Neural cell (in vitro differentiated cells): ENCODE measurements at regions not wholly inside any gene's neighbourhood (a gene's known extent, or its start where the extent isn't known, plus 50 kb on each side); places are given as distances from the start of the nearest gene placed in this dataset.

Source experiments
- H2AFZ ChIP-seq: fragments of 200-600, 300-800 bp; sonication (generic), shearing (Covaris generic); 2 replicates; pipeline ENCODE4 v1.6.0; 2014; ENCODE audit warnings: low read depth, mild to moderate bottlenecking, antibody characterized with exemption, low read length, moderate library complexity
- H3F3A ChIP-seq: fragments of 200-600 bp; shearing (Covaris generic); 2 replicates; pipeline ENCODE4 v1.6.1; 2016; ENCODE audit warnings: mild to moderate bottlenecking, moderate library complexity, mixed read lengths, antibody characterized with exemption, low read length; ENCODE audit not compliant: insufficient read depth, poor library complexity, severe bottlenecking
- H3K27ac ChIP-seq: fragments of 200-600, 300-800 bp; sonication (generic), shearing (Covaris generic); 2 replicates; pipeline ENCODE4 v1.5.1; 2014; ENCODE audit warnings: mild to moderate bottlenecking, low read length, moderate library complexity
- H3K27me3 ChIP-seq: fragments of 300-800, 200-600 bp; sonication (generic), shearing (Covaris generic); 2 replicates; pipeline ENCODE4 v1.6.0; 2014; ENCODE audit warnings: mild to moderate bottlenecking, low read depth, low read length, moderate library complexity; ENCODE audit not compliant: insufficient read depth
- H3K36me3 ChIP-seq: fragments of 300-800, 200-600 bp; sonication (generic), shearing (Covaris generic); 2 replicates; pipeline ENCODE4 v1.5.1; 2014; ENCODE audit warnings: mild to moderate bottlenecking, antibody characterized with exemption, low read length, moderate library complexity; ENCODE audit not compliant: insufficient read depth
- H3K4me2 ChIP-seq: fragments of 300-800, 200-600 bp; sonication (generic), shearing (Covaris generic); 2 replicates; pipeline ENCODE4 v1.6.0; 2014; ENCODE audit warnings: mild to moderate bottlenecking, low read length
- H3K4me3 ChIP-seq: fragments of 300-800, 200-600 bp; sonication (generic), shearing (Covaris generic); 2 replicates; pipeline ENCODE4 v1.5.1; 2014; ENCODE audit warnings: mild to moderate bottlenecking, low read length, moderate library complexity
- H3K79me2 ChIP-seq: fragments of 200-600 bp; shearing (Covaris generic); replicated peaks from 2 replicates; pipeline ENCODE4 v1.6.0; 2014; ENCODE audit warnings: mild to moderate bottlenecking, low read length, moderate library complexity; ENCODE audit not compliant: insufficient read depth
- H3K9ac ChIP-seq: fragments of 300-800, 200-600 bp; sonication (generic), shearing (Covaris generic); 2 replicates; pipeline ENCODE4 v1.6.1; 2016; ENCODE audit warnings: mild to moderate bottlenecking, low read length, mixed read lengths
- H3K9me2 ChIP-seq: fragments of 200-600 bp; shearing (Covaris generic); 2 replicates; pipeline ENCODE4 v1.6.1; 2016; ENCODE audit warnings: mild to moderate bottlenecking, low read length, mixed read lengths; ENCODE audit not compliant: insufficient read depth
- H3K9me3 ChIP-seq: fragments of 200-600, 300-800 bp; sonication (generic), shearing (Covaris generic); 2 replicates; pipeline ENCODE4 v1.6.1; 2016; ENCODE audit warnings: mild to moderate bottlenecking, mixed run types, low read length, moderate library complexity, mixed read lengths
- H4K20me1 ChIP-seq: fragments of 200-600 bp; shearing (Covaris generic); 2 replicates; pipeline ENCODE4 v1.6.1; 2016; ENCODE audit warnings: mild to moderate bottlenecking, mixed run types; ENCODE audit not compliant: insufficient read depth
- CTCF ChIP-seq: fragments of 450-650 bp; IDR thresholded peaks from 2 replicates; pipeline ENCODE4 v1.5.1; 2014; ENCODE audit warnings: antibody characterized with exemption, mild to moderate bottlenecking, moderate library complexity; ENCODE audit not compliant: poor library complexity, severe bottlenecking
- EP300 ChIP-seq: fragments of 450-650 bp; conservative IDR thresholded peaks from 2 replicates; pipeline ENCODE4 v1.6.1; 2014; ENCODE audit warnings: antibody characterized with exemption, mild to moderate bottlenecking, moderate library complexity; ENCODE audit not compliant: poor library complexity, severe bottlenecking
- EZH2 ChIP-seq: fragments of 200-600, 300-800 bp; shearing (Covaris generic), sonication (generic); IDR thresholded peaks from 2 replicates; pipeline ENCODE4 v1.6.1; 2014; ENCODE audit warnings: antibody characterized with exemption, low read length, borderline replicate concordance, mild to moderate bottlenecking; ENCODE audit not compliant: insufficient read depth, poor library complexity, severe bottlenecking
- MXI1 ChIP-seq: fragments of 450-650 bp; conservative IDR thresholded peaks from 2 replicates; pipeline ENCODE4 v1.6.1; 2014; ENCODE audit warnings: antibody characterized with exemption, mild to moderate bottlenecking; ENCODE audit not compliant: poor library complexity, severe bottlenecking
- POLR2AphosphoS5 ChIP-seq: IDR thresholded peaks from 2 replicates; pipeline ENCODE4 v1.6.1; 2012
- RAD21 ChIP-seq: fragments of 450-650 bp; conservative IDR thresholded peaks from 2 replicates; pipeline ENCODE4 v1.6.1; 2014; ENCODE audit warnings: antibody characterized with exemption, mild to moderate bottlenecking, moderate library complexity
- REST ChIP-seq: IDR thresholded peaks from 2 replicates; pipeline ENCODE4 v1.6.1; 2012; ENCODE audit warnings: borderline replicate concordance
- SMC3 ChIP-seq: fragments of 450-650 bp; conservative IDR thresholded peaks from 2 replicates; pipeline ENCODE4 v1.6.1; 2014; ENCODE audit warnings: antibody characterized with exemption, mild to moderate bottlenecking, moderate library complexity; ENCODE audit not compliant: poor library complexity
- TAF1 ChIP-seq: IDR thresholded peaks from 2 replicates; pipeline ENCODE4 v1.6.1; 2012; ENCODE audit warnings: low read depth

- Histone ChIP-seq H3K79me2 (no peaks in the 10 kb centered on the region), H3K4me3 (no peak overlapping the region), H3K27me3 (no peaks in the 10 kb centered on the region), H2AFZ (no peak overlapping the region), H3K27ac (no peak overlapping the region), H3K9me2 (no peaks in the 10 kb centered on the region), H3K9ac (no peak overlapping the region), H3K4me2 (no peak overlapping the region), H3F3A (no peaks in the 10 kb centered on the region), H3K9me3 (no peaks in the 10 kb centered on the region), H3K36me3 (no peaks in the 10 kb centered on the region), H4K20me1 (no peaks in the 10 kb centered on the region)
- TF ChIP-seq EP300 = no peak
- TF ChIP-seq POLR2AphosphoS5 = no peak
- no peak for TF ChIP-seq RAD21
- TF ChIP-seq CTCF = no peak
- no peak for TF ChIP-seq MXI1
- TF ChIP-seq TAF1 = no peak
- TF ChIP-seq EZH2 = no peak
- TF ChIP-seq REST = no peak
- TF ChIP-seq SMC3 = no peak
Measured at GRCh38 chr9:129398961-129399633, 221.0 kb upstream of the IER5L start.

GRCh38 chr9:129398101-129398960, 220.3 kb upstream of the IER5L start:
- no peaks in the 10 kb centered on the region for H3K79me2 ChIP-seq
- H3K27ac ChIP-seq = no peak overlapping the region
- H3K9ac ChIP-seq = no peak overlapping the region
- H3K9me2 ChIP-seq = no peaks in the 10 kb centered on the region
- H3F3A ChIP-seq = no peaks in the 10 kb centered on the region
- H3K36me3 ChIP-seq = no peaks in the 10 kb centered on the region
- H3K4me3 ChIP-seq = no peak overlapping the region
- H3K9me3 ChIP-seq = no peaks in the 10 kb centered on the region
- TF ChIP-seq CTCF (no peak), REST (no peak), MXI1 (no peak), EP300 (no peak), SMC3 (no peak), RAD21 (no peak), POLR2AphosphoS5 (no peak)
- no peaks in the 10 kb centered on the region for H3K27me3 ChIP-seq
- H3K4me2 ChIP-seq = no peak overlapping the region
- H4K20me1 ChIP-seq = no peaks in the 10 kb centered on the region
- no peak overlapping the region for H2AFZ ChIP-seq
